NCI-H2196 (cell line): ENCODE measurements at regions not wholly inside any gene's neighbourhood (a gene's known extent, or its start where the extent isn't known, plus 50 kb on each side); places are given as distances from the start of the nearest gene placed in this dataset.
"Not testable (repeated sequence)": the region's sequence is repeated elsewhere in the genome, so short reads cannot be mapped to it uniquely, and the experiment has no call there.

Source experiments
- DNase-seq: peaks from one replicate; lab custom pipeline; 2025; ENCODE audit not compliant: unreplicated experiment; lab: John Stamatoyannopoulos, UW

GRCh38 chr3:176651622-176652021 lies 545.7 kb downstream of the TBL1XR1 start:
- no peak for DNase-seq

- DNase-seq = no peak
Measured at GRCh38 chr3:176650478-176650877, 546.8 kb downstream of the TBL1XR1 start.

GRCh38 chr3:176647987-176648386 lies 549.3 kb downstream of the TBL1XR1 start:
- DNase-seq = no peak

- DNase-seq = no peak
Measured at GRCh38 chr3:176633511-176633910, 563.8 kb downstream of the TBL1XR1 start.

- DNase-seq = no peak
Measured at GRCh38 chr3:176632925-176633324, 564.4 kb downstream of the TBL1XR1 start.

GRCh38 chr3:176631165-176631564 lies 566.1 kb downstream of the TBL1XR1 start:
- no peak for DNase-seq

GRCh38 chr3:176628101-176628639 lies 569.1 kb downstream of the TBL1XR1 start:
- no peak for DNase-seq

- no peak for DNase-seq
Measured at GRCh38 chr3:176623468-176624150, 573.7 kb downstream of the TBL1XR1 start.

GRCh38 chr3:176619833-176620232 lies 577.4 kb downstream of the TBL1XR1 start:
- DNase-seq = no peak

GRCh38 chr3:176615826-176616225 lies 581.5 kb downstream of the TBL1XR1 start:
- no peak for DNase-seq

- DNase-seq = no peak
Measured at GRCh38 chr3:176611703-176612102, 585.6 kb downstream of the TBL1XR1 start.

GRCh38 chr3:176609361-176609760 lies 587.9 kb downstream of the TBL1XR1 start:
- DNase-seq = no peak

GRCh38 chr3:176605553-176605952 lies 591.7 kb downstream of the TBL1XR1 start:
- not testable (repeated sequence) for DNase-seq

GRCh38 chr3:176595307-176595706 lies 602.0 kb downstream of the TBL1XR1 start:
- DNase-seq = no peak

- DNase-seq = no peak
Measured at GRCh38 chr3:176590722-176591121, 606.6 kb downstream of the TBL1XR1 start.

- no peak for DNase-seq
Measured at GRCh38 chr3:176587089-176587488, 610.2 kb downstream of the TBL1XR1 start.

- no peak for DNase-seq
Measured at GRCh38 chr3:176584413-176585176, 612.7 kb downstream of the TBL1XR1 start.

GRCh38 chr3:176583956-176584355 lies 613.3 kb downstream of the TBL1XR1 start:
- no peak for DNase-seq

GRCh38 chr3:176581589-176581988 lies 615.7 kb downstream of the TBL1XR1 start:
- no peak for DNase-seq

GRCh38 chr3:176579711-176580185 lies 617.5 kb downstream of the TBL1XR1 start:
- DNase-seq = no peak

GRCh38 chr3:176578316-176578715 lies 619.0 kb downstream of the TBL1XR1 start:
- no peak for DNase-seq

- no peak for DNase-seq
Measured at GRCh38 chr3:176577447-176577846, 619.8 kb downstream of the TBL1XR1 start.
